AG20443 (cell line): ENCODE measurements at regions not wholly inside any gene's neighbourhood (a gene's known extent, or its start where the extent isn't known, plus 50 kb on each side); places are given as distances from the start of the nearest gene placed in this dataset.
A peak's percentile ranks its signal among the peaks of the same experiment; 100 is the strongest.
"Not testable (repeated sequence)": the region's sequence is repeated elsewhere in the genome, so short reads cannot be mapped to it uniquely, and the experiment has no call there.

ENCODE experiments used
- DNase-seq: peaks from one replicate; pipeline ENCODE4 v3.0.0; 2012; ENCODE audit warnings: low spot score, mixed read lengths

GRCh38 chr12:85425349-85425612 is 145.3 kb downstream of the ALX1 start:
- DNase-seq: no peak

- no peak for DNase-seq
Observed at GRCh38 chr12:85425926-85426325, 145.9 kb downstream of the ALX1 start.

GRCh38 chr12:85433148-85433547 is 153.1 kb downstream of the ALX1 start:
- DNase-seq: not testable (repeated sequence)

- DNase-seq: no peak
Observed at GRCh38 chr12:85440271-85440670, 160.3 kb downstream of the ALX1 start.

- DNase-seq: no peak
Observed at GRCh38 chr12:85441025-85441424, 161.0 kb downstream of the ALX1 start.

GRCh38 chr12:85441741-85442140 is 161.7 kb downstream of the ALX1 start:
- peak; percentile 27 for DNase-seq

- no peak for DNase-seq
Observed at GRCh38 chr12:85445060-85445938, 165.3 kb downstream of the ALX1 start.

- no peak for DNase-seq
Observed at GRCh38 chr12:85448031-85448430, 168.0 kb downstream of the ALX1 start.

GRCh38 chr12:85448548-85449139 is 168.6 kb downstream of the ALX1 start:
- DNase-seq: no peak

- no peak for DNase-seq
Observed at GRCh38 chr12:85457016-85457415, 177.0 kb downstream of the ALX1 start.

GRCh38 chr12:85461127-85461526 is 181.1 kb downstream of the ALX1 start:
- no peak for DNase-seq

GRCh38 chr12:85462888-85463287 is 182.9 kb downstream of the ALX1 start:
- DNase-seq: no peak

- DNase-seq: no peak
Observed at GRCh38 chr12:85466890-85467289, 186.9 kb downstream of the ALX1 start.

GRCh38 chr12:85468356-85469157 is 188.5 kb downstream of the ALX1 start:
- DNase-seq: peak; percentile 71

GRCh38 chr12:85469158-85470086 is 189.4 kb downstream of the ALX1 start:
- not testable (repeated sequence) for DNase-seq

- not testable (repeated sequence) for DNase-seq
Observed at GRCh38 chr12:85475277-85475676, 195.3 kb downstream of the ALX1 start.

- no peak for DNase-seq
Observed at GRCh38 chr12:85476756-85477155, 196.7 kb downstream of the ALX1 start.

GRCh38 chr12:85484387-85484786 is 204.4 kb downstream of the ALX1 start:
- no peak for DNase-seq

GRCh38 chr12:85489194-85489593 is 209.2 kb downstream of the ALX1 start:
- no peak for DNase-seq

- no peak for DNase-seq
Observed at GRCh38 chr12:85504164-85504563, 224.1 kb downstream of the ALX1 start.

- DNase-seq: no peak
Observed at GRCh38 chr12:85504624-85505023, 224.6 kb downstream of the ALX1 start.

GRCh38 chr12:85507456-85507855 is 227.4 kb downstream of the ALX1 start:
- no peak for DNase-seq
